HG03520 (cell line): ENCODE measurements at regions not wholly inside any gene's neighbourhood (a gene's known extent, or its start where the extent isn't known, plus 50 kb on each side); places are given as distances from the start of the nearest gene placed in this dataset.

Source experiments
- ATAC-seq: cut with Tn5 transposase; IDR thresholded peaks from one replicate; pipeline ENCODE4 v1.9.1; 2021; ENCODE audit warnings: mild to moderate bottlenecking, moderate library complexity; ENCODE audit not compliant: unreplicated experiment

DNA sequence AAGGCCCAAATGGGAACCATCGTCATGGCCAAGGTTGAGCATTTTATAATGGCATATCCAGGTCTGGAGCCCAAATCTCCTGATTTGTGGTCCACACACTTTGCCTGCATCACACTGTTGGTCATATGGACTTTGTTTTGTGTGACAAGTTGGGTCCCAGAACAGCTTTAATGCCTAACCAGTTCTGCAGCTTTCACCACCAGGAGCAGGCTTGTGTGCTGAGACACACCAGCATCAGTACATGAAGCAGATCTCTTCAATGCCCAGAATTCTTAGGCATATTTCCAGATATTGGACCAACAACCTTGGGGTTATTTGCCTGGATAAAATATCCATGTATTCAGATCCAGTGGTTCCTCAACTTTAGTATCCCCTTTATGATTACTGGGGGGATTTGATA lies 371.3 kb downstream of the FBXW7 start:
- no peak for ATAC-seq

DNA sequence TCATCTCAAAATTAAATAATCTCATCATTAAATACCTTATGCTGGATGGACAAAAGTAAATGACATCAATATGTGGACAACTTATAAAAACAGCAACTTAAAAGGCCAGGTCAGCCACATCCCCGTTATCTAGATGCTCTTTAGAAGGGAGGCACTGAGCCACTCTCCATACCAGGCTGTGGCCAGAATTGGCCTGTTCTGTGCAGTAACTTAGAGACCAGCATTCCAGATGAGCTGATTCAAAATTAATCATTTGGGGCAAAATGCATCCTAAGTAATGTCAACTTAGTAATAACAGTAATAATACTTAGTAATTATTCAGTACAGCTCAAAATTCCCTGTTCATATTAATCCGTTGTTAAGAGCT lies 373.6 kb downstream of the FBXW7 start:
- no peak for ATAC-seq

DNA sequence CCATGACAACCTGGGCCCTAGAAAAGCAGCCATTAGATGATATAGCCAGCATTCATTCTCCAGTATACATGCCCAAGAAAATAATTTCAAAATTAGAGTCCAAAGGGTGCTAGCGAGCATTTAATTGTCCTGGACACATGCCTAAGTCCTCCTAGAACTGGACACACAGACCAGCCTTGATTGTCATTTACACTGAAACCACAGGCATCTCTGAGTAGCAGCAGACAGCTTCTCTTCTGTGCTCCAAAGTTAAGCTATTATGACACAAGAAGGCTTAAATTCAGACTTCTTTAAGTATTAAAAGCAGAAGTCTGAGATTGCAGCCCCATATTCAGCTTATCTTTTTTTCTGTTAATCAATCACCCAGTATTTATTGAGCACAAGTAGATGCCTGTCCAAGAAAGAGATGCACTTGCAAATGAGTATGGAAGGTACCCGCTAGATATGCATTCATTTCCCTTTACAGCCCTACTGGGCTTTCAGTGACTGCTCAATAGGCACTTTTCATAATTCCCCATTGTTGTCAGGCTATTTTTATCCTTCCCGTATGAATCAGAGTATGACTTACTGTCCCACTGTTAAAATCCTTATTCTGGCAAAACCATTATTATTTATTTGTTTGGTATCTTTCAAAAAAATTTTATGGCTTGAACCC lies 374.1 kb downstream of the FBXW7 start:
- ATAC-seq = no peak

DNA sequence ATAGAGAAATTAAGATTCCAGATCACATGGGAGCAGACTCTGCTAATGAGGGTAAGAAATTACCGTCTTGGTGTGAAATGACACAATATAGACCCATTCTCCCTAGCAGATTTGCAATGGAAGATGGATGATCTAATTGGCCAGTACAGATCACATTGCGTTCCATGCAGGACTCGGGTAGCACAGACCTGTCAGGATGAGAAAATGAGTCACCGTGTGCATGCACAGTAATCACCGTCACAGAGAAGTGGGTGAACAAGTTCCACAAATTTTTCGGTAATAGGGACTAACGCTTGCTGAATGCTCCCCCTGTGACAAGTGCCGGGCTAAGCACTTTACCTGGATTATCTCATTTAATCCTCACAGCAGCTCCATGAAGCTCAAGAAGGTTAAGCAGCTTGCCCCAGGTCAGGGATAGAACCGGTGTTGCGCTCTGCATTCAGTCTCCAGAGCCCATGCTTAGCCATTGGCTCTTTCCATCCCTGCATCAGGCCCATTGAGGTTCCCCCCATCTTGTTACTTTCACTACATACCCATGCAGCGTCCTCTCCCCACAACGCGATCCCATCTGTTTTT lies 375.6 kb downstream of the FBXW7 start:
- ATAC-seq = no peak

DNA sequence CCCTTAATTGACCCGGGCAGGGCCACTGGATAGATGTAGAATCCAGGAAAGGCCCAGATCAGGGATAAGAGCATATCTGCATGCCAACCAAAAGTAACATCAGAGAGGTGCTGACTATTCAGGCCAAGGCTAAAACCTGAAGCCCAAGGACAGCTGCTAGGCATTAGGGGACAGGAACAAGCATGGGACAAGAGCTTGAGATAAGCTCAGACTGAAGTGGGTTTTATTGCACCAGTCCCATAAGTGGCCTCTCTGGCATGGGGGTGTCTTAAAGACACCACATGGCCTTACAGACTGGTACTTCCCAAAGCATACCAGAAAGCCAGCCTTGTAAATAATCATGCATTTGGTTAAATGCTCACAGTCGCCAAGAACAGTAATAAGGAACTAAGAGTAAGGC lies 376.1 kb downstream of the FBXW7 start:
- ATAC-seq = no peak

GRCh38 chr4:152158225-152158624 lies 377.7 kb downstream of the FBXW7 start:
- no peak for ATAC-seq

- ATAC-seq = no peak
These were observed 378.3 kb downstream of the FBXW7 start for GRCh38 chr4:152157629-152158028.

DNA sequence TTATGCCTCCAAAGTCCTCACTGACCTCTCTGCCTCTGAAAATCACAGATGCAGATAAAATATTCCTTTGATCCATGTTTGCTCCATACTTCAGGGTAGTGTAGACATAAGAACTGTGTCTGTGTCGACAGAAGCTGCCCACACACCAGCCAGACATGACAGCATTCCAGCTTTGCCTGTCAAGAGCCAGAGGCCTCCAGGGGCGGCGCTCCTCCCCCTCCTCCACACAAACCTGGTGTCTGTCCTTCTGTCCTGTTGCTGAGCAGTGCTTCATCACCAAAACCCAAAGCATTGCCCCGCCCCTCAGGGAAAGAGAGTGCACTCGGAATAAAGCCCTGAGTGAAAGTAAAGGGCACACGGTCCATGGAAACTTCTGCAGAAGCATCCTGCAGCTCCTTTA lies 379.4 kb downstream of the FBXW7 start:
- no peak for ATAC-seq

DNA sequence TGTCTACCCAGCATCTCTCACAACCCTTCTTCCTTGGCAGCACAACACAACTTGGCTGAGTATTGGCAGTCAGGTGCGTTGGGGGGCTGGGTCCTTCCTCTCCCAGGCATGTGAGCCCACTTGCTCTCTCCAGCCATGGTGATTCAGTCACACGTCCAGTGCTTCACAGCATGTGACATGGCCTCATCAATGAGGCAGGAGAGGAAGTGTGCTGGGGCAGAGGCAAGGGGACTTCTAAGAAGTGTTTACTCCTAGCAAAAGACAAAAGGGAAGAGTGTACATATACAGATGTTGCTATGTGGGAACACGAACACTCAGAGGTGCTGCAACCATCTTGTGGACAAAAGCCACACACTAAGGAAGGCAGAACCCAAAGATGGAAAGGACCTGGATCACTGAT lies 380.8 kb downstream of the FBXW7 start:
- no peak for ATAC-seq

- ATAC-seq = no peak
These were observed 381.5 kb downstream of the FBXW7 start for GRCh38 chr4:152154433-152154832.

DNA sequence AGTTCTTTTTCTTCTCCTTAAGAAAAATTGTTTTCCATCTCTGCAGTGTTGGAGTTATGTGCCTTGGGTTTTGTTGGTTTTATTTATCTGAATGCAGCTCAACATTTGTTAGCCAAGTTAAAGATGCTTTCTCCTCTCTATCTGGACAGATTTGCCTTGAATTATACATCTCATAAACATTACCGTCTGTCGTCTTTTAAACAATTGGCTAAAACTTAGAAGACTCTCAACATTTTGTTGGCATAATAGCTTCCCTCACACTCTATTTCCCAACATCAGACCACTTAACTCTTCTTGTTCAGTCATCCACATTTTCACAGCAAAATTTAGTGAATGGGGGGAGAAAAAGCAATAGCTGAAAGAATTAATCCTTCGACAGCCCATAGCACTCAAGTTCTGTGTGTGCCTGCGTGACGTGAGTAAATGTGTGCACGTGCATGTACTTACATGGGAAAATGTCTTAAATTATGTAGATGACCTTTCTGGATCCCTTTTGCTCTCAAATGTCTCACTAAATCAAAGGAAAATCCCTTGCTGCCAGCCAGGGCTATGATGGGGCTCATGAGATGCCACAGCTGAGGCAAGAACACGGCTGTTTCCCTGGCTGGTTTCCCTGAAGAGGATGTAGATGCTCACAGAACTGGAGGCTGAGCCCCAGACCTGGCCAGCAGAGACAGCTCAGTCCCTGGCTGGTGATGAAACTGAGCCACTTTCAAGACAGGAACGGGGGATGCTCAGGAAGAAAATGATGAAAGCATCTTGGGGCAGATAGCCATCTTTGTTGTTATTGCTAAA lies 382.2 kb downstream of the FBXW7 start:
- ATAC-seq = no peak

DNA sequence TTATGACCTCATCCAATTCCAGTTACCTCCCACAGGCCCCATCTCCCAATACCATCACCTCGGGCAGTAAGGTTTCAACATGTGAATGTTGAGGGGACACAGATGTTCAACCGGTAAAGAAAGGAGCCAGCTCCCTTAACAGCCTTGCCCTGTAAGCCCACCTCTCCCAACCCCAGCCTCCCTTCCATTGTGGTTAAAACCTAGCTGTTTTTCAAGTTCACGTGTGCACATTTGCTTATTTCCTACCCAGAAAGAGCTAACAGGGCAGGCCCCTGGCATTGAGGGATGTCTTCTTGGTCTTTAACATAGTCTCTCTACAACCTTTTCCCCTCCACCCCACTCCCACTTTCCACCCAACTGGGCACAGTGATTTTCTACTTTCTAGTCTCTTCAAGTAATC lies 385.7 kb downstream of the FBXW7 start:
- no peak for ATAC-seq

- ATAC-seq = no peak
These were observed 386.1 kb downstream of the FBXW7 start for GRCh38 chr4:152149745-152150144.

GRCh38 chr4:152148057-152148456 lies 387.2 kb upstream of the GATB start:
- no peak for ATAC-seq

DNA sequence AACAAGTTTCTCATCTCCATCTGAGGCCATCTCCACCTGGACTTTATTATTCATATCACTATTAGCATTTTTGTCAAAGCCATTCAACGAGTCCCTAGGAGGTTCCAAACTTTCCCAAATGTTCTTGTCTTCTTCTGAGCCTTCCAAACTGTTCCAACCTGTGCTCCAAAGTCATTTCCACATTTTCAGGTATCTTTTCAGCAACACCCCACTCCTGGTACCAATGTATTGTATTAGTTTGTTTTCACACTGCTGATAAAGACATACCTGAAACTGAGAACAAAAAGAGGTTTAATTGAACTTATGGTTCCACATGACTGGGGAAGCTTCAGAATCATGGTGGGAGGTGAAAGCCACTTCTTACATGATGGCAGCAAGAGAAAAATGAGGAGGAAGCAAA lies 385.4 kb upstream of the GATB start:
- no peak for ATAC-seq

- no peak for ATAC-seq
These were observed 383.0 kb upstream of the GATB start for GRCh38 chr4:152143806-152144205.

GRCh38 chr4:152138451-152138850 lies 377.6 kb upstream of the GATB start:
- ATAC-seq = no peak

DNA sequence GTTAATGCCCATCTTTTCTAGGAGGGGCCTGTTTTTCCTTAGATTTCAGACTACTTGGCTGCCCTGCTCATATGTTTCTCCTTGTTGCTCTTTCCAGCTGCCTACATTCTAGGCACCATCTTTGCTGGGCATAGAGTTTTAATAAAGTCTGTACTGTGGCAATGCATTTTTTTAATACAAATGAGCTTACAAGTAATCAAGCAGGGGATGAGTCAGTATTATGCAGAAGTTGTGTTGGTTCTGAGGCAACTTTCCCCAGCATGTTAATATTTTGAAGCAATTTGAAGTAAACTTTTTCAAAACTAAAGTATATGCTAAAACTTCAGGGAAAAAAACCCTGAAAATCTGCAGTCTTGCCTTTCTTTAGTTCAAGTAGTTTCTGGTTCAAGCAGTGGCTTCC lies 372.0 kb upstream of the GATB start:
- ATAC-seq = no peak

- no peak for ATAC-seq
These were observed 367.5 kb upstream of the GATB start for GRCh38 chr4:152128356-152128755.

DNA sequence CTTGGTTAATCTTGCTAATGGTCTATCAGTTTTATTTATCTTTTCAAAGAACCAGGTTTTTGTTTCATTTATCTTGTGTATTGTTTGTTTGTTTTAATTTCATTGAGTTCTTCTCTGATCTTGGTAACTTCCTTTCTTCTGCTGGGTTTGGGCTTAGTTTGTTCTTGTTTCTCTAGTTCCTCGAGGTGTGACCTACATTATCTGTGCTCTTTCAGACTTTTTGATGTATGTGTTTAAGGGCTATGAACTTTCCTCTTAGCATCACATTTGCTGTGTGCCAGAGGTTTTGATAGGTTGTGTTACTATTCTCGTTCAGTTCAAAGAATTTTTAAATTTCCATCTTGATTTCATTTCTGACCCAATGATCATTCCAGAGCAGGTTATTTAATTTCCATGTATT lies 365.4 kb upstream of the GATB start:
- no peak for ATAC-seq

- no peak for ATAC-seq
These were observed 358.2 kb upstream of the GATB start for GRCh38 chr4:152118819-152119553.
